HG03354 (cell line): ENCODE measurements at regions not wholly inside any gene's neighbourhood (a gene's known extent, or its start where the extent isn't known, plus 50 kb on each side); places are given as distances from the start of the nearest gene placed in this dataset.

ENCODE experiments used
- ATAC-seq: cut with Tn5 transposase; IDR thresholded peaks from one replicate; pipeline ENCODE4 v1.9.1; 2021; ENCODE audit warnings: mild to moderate bottlenecking; ENCODE audit not compliant: unreplicated experiment, poor library complexity, severe bottlenecking

DNA sequence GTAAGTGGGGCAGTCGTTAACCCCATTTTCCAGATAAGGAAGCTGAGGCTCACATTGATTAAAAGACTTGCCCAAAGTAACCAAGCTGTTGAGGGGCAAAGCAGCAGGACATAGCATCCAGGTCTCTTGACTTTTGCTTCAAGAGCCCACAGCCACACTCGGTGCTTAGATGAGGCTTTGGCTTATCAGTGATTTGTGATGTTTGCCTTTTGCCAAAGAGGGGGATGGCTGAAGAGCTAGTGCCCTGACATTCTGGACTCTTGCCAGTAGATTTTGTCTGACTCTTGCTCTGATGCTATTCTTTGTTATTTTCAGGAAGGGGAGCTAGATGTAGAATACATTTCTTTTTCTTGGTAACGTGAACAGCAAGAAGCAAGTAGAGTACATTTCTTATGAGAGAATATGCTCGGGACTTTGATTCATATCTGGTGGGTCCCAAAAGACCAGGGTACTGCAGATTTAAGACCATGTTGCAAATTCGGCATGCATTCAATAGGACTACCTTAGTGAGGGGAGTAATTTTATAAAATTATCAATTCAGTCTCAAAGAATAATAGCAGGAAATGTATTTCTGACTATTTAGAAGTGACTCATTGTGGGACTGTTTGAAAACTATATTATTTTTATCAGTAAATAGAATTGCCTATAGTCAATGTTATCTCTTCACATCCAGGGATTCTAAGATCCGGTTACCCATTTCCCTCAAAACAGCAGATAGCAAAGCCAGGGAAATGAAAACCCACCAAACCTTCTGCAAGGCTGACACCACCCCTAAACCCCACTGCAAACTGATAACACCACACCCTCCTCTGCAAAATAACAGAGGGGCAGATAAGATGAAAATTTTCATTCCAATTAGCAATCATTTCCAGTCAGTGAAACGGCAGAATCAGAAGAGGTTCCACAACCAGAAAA, 180.0 kb upstream of the BMPER start:
- no peak for ATAC-seq

DNA sequence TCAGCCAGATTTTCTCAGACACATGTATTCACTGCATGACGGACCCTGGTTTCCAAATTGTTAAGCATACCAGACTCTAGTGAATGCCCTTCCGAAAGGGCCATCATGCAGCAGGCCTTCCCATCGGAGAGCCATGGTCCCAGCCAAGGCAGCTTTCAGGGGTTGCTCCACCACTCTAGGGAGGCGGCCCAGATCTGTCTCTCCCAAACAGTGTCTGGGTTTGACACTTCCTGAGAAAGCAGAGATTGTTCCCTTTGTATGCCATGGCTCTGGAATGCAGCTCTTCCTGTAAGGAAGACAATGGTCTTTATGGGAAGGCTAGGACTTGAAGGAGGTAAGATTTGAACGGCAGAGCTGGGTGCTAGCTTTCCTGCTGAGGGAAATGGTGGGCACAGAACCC, 178.8 kb upstream of the BMPER start:
- no peak for ATAC-seq

DNA sequence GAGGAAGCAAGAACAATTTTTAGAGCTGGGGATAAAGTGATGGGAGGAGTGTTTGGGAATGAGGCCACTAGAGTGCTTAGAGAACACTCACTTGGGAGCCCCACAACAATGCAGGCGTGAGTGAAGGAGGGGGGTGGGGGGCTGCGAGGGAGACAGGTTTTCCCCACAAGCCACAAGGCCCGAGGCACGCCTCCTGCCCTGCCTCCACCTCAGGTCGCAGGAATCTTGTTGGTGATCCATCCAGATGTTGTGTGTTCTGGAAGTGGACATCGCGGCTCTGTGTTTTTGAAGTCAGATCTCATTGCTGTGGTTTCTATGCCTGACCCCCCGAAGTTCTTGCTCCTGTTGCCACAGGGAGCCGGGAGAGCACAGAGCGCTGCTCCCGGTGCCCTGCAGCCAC, 178.0 kb upstream of the BMPER start:
- no peak for ATAC-seq

DNA sequence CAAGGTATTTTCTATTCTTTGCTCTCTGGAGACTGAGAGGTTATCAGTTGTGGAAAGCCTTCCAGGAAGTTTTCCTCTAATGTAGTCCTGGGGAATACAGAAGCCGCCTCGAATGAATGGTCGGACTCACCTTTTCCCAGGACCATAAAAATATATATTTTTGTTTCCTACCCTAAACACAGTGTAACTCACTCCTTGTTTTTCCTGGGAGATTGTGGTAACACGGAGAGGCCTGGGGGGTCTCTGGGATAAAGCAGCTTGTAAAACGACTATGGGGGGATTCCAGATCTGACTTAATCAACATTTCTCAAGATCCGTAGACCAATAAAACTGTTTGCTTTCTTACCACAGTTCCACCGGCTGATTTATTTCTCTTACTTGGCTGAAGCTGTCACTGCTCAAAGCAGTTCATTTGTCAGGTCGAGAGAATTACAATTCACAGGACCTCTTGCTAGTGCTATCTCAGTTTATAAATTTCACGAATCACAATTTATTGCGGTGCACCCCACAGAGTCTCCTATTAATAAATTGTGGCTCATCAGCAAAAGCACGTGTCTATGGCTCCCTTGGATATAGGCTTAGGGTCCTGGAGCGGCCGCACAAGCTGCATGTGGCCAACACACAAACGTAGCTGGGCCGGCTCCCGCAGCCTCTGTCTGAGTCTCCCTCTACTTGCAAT, 176.3 kb upstream of the BMPER start:
- no peak for ATAC-seq

DNA sequence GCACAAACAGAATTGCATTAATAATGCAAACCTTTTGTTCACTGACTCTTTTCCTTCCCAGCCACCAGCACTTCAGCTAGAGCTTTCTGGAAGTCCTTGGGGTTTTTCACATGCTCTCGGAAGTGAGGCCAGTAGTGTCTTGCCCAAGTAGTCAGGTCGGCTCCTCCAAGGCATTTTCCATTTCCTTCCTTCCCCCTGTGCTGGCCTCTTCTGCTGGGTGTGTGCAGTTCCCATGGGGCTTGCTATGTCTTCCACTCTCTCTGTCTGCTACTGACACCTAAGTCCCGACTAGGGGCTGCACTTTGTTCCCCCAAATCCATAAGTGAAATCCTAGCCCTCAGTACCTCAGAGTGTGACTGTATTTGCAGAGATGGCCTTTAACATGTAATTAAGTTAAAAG, 175.6 kb upstream of the BMPER start:
- ATAC-seq = no peak

DNA sequence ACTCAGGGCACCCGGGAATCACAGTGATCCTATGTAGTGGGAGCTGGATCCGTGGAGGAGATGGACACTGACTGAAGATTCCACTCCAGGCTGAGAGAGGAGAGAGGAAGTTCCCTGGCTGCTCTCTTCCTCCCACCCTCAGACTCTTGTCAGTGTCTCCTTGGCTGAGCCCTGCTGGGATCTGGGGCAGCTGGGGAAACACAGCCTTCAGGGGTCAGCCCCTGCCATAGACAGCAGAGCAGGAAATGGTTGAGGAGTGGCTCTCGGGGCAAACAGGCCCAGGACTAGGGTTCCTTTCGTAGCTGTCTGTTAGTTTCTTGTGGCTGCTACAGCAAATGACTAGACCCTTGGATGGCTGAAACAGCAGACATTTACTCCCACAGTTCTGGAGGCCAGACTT, 174.4 kb upstream of the BMPER start:
- ATAC-seq = no peak

DNA sequence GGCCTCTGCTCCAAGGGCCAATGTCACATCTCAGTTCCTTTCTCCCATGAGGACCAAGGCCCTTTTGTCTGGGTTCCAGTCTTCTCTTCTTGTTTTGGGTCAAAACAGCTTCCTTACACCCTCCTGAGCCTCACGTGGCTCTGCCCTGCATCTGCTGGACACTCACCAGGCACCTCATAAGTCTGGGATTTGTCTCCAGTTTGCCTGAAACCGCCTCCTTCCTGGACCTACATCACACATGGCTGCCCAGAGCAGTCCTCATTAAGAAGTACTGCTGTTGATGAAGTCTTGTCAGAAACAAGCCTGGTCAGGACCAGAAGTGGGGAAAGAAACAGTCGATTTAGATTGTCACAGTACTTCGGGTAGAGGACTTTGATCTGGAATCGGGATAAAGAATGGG, 173.4 kb upstream of the BMPER start:
- ATAC-seq = no peak

DNA sequence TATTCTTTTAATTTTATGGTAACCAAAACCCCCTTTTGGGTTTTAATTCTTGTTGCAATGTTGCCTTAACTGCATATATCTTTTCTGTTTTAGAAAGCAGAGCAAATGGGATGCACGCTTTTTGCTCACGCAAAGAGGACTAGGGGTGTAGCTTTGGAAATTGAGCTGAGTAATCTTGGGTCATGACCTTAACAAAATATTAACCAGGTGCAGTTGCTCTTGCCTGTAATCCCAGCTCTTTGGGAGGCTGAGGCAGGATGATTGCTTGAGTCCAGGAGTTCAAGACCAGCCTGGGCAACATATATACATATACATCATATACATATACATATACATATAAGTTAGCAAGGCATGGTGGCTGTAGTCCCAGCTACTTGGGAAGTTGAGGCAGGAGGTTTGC, 172.9 kb upstream of the BMPER start:
- ATAC-seq = no peak

DNA sequence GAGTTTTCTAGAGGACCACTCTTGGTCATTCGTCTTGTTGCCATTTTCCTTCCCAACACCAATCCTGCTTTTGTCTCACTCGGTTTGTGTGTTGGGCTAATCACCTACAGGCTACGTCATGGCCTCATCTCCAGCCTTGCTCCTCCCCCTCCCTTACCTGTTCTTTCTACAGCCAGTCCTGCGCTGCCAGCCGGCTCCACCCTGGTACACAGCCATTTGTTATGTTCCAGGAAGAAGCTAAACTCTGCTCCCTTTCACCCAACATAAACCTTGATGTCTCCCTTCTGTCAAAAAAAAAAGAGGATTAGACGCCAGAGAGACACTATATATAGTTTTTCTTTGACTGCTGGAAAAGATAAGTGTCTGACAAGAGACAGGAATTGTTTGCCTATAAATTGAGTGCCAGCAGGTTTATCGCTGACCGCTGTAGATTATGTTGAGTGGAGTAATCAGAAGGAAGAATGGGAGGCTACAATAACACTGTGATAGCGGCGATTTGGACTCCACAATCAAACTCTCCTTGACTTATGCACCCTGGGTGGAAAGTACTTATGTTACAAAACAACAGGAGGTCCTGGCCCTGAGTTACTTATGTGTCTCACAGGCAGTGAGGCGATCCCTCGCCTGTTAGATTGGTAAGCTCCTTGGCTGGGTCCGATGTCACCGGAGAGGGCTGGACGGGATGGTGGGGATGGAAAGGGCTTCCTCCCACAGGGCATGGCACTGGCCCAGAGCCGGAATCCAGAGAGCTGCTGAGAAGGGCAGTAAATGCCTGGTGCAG, 171.3 kb upstream of the BMPER start:
- ATAC-seq = no peak

DNA sequence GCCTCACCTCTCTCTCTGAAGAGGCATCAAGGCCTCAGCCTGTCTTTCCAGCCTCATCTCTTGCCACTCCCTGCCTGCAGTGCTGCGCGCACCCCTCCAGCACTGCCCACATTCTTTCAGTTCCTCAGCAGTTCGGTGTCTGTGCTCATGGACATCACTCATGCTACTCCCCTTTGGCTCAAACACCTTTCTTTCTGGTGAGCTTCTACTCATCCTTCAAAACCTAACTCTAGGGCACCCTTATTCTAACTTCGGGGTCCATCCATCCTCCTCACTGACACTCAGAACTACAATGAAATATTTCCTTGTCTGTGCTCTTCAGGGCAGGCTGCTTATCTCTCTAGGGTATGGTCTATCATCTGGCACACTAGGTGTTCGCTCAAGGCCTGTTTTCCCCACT, 169.9 kb upstream of the BMPER start:
- ATAC-seq = no peak

DNA sequence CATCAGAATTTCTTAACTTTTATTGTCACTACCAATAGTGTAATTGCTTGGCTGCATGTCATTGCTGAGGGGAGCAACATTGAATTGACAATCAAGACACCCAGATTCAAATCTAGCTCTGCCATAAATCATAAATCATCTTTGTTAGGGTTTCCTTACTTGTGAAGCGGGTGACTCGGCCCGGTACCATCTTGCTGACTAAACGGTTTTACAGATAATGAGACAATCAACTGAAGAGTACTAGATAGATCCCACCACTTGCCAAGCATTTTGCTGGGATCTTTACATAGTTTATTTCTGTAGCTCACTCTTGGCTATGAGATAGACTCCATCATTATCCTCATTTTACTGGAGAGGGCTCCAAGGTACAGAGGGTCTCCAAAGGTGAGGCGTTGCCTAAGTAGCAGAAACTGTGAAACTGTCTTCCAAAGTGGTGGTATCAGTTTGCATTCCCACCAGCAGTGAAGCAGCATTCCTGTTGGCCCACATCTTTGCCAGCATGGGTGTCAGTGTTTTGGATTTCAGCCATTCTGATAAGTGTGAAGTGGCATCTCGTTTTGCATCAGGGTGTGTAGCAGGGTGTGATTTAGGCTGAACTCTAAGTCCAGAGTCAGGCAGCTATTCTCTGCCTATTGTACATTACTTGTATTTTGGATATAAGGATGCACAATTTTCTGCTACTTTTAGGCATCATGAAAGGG, 168.7 kb upstream of the BMPER start:
- ATAC-seq = no peak

DNA sequence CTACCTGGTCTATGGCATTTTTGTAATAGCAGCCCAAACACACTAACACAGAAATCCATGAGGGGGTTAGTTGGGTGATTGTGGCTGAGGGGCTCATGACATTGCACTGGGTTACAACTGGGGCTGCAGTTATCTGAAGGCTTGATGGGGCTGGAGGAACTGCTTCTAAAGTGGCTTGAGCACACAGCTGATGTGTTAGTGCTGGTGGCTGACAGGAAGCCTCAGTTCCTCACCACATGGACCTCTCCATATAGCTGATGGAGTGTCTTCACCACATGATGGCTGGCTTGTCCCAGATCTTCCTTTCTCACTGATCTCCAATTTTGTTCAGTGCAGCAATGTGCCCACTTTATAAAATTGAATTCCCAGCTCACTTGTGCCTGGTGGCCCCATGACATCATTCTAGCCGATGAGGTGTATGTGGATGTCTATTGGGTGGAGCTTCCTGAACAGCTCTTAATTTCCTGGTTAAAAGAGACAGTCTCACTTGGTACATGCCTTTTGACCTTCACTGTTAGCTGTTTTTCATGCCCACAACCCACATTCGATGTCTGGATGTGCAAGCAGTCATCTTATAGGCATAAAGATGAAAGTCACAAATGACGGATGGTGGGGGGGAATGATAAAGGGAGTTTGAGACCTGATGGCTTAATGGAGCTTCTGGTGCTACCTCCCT, 166.9 kb upstream of the BMPER start:
- ATAC-seq = no peak

DNA sequence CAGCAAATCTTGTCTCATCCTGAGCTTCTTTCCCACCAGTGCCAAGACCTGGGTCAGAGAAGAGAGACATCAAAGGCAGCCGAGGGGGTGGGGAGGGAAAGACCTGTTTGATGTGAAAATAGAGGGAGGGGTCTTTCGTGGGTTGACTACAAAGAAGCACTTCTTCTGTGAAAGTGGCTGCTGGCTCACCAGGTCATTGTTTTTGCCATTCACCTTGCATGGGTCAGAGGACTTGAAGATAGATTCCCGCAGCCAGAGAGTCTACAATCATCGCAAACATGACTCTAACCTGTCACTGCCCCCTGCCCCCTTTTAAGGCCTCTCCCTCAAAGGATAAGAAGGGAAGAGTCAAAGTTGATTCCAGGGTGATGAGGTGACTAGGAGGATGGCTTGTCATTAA, 166.1 kb upstream of the BMPER start:
- ATAC-seq = no peak

DNA sequence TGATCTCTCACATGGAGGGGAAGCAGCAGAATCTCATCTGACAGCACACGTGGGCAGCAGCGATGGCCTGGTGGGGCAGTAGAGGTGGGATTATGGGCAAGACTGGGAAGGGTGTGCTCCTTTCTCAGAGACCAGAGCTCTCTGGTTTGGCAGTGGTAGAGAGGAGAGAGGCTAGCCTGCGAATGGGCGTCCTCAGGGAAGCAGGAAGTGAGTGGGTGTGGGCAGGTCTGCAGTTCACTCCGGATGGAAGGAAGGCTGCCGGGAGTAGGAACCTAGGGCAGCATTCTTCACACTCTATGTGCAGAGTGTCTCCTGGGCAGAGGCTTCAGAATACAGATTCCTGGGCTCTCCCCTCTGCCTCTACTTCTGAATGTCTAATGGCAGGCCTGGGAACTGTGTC, 162.8 kb upstream of the BMPER start:
- ATAC-seq = no peak

DNA sequence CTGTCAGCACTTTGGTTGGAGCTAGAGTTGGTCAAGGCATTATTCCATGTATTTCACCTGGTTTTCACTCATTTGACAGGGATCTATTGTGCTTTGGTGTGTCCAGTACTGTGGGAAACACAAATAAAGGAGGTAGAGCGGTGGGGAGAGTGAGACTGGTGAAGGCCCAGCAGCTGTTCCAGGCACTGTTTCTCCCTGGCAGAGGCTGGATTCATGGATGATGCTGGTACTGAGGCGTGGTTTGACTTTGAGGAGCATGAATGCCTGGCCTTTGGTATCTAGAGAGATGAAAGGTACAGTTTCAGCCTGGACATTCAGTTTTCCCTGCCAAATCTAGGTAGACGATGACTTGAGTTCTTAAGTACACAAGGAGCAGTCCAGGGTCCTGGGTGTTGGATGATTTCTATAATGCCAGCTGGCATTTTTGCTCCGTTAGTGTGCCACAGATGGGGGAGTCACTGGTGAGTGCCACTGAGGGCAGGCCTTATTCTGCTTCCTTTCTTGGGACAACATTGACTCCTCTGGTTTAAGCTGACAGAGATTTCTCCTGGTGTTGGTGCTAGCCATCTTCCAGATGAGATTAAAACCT, 162.2 kb upstream of the BMPER start:
- ATAC-seq = no peak

DNA sequence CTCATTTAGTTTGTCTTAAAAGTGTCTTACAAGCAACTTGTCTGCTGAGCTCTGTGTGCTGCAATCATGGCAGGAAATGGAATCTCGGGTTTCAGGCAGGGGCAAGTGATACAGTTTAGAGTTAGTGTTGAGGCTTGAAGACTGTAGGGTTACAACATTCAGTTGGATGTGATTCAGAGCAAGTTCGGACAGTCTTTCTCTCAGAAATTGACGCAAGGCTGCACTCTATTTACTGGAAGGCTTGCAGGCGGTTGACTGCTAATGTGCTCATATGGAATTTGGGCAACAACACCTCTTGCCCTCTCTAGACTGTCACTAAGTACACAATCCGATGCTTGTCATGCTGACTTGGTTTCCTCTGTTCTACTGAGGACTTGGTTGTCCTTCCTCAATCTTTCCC, 161.7 kb upstream of the BMPER start:
- ATAC-seq = no peak

DNA sequence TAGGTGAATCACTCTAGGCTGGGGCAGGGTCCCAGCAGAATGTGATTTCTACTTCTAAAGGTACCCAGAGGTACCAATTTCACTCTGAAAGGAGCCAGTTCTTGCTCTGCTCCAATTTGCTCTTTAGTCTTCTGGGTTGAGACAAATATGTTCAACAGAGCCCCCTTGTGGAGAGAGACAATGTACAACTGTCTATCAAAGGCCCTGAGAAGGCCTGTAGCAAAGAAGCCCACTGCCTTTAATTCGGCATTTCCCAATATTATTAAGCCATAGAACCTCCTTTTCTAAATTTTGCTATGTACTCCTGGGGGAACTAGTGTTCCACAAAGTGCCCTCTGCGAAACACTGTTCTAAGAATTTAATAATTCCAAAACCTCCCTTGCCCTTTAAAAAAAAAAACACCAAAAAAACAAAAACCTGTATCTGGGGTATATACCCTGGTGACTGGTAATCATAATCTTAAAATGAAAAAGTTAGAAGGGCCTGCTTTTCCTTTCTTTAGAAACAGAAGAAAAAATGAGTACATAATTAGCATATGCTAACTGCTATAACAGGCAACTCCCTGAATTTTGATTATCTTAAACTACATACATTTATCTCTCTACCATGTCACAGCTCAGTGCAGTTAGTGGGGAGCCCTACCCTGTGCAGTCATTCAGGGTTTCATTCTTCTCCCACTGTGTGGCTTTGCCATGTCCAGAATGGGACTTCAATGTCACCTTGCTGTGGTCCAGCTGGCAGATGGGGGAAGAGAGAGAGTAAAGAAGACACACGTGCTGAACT, 160.9 kb upstream of the BMPER start:
- no peak for ATAC-seq

DNA sequence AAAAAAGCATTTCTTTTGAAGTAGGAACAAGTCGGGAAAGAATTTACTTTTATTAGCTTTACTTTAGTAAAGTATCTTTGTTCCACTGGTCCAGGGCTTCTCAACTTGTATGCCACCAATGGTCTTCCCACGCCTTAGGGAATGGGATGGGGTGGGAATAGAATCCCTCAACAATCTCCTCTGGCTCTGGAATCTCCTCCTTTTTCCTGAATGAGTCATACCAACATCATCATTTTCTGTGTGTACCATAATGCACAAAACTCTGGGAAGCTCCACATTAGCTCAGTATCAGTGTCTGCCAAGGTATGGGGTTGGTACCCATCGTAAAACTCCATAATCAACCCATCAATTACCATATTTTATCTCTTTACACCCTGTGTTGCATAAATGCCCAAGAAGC, 159.4 kb upstream of the BMPER start:
- ATAC-seq = no peak
